Calu3 (cell line): ENCODE measurements at regions not wholly inside any gene's neighbourhood (a gene's known extent, or its start where the extent isn't known, plus 50 kb on each side); places are given as distances from the start of the nearest gene placed in this dataset.

Experiments used
- BruUV-seq: library from RNA; stranded (reverse); fragments of 400-500 nt; replicated peaks from 2 replicates; lab custom pipeline; 2021; lab: Mats Ljungman, UMichigan
- CTCF ChIA-PET: fragments of 300-600 bp; sonication (Branson Sonifier 250); formaldehyde crosslinking; loops from one replicate; lab custom pipeline; 2022; ENCODE audit warnings: antibody characterized with exemption; lab: Charles Lee
- DNase-seq: peaks from one replicate; pipeline ENCODE4 v3.0.0; 2022
- H3K27ac Mint-ChIP-seq: one replicate; pipeline ENCODE4 v1.8.0; 2022; ENCODE audit warnings: mixed read lengths; ENCODE audit not compliant: unreplicated experiment
- H3K27me3 Mint-ChIP-seq: one replicate; pipeline ENCODE4 v1.8.0; 2022; ENCODE audit warnings: mixed read lengths; ENCODE audit not compliant: unreplicated experiment
- H3K36me3 Mint-ChIP-seq: one replicate; pipeline ENCODE4 v1.8.0; 2022; ENCODE audit warnings: mild to moderate bottlenecking, moderate library complexity, mixed read lengths; ENCODE audit not compliant: insufficient read depth, unreplicated experiment
- H3K4me1 Mint-ChIP-seq: one replicate; pipeline ENCODE4 v1.8.0; 2022; ENCODE audit warnings: mild to moderate bottlenecking, low read depth, mixed read lengths; ENCODE audit not compliant: unreplicated experiment
- H3K4me3 Mint-ChIP-seq: one replicate; pipeline ENCODE4 v1.8.0; 2022; ENCODE audit warnings: mild to moderate bottlenecking, low read depth, moderate library complexity, mixed read lengths; ENCODE audit not compliant: unreplicated experiment
- H3K9me3 Mint-ChIP-seq: one replicate; pipeline ENCODE4 v1.8.0; 2022; ENCODE audit warnings: low read depth, mixed read lengths; ENCODE audit not compliant: unreplicated experiment
- intact Hi-C: fragments of 100-400 bp; cut with micrococcal nuclease; formaldehyde crosslinking; loops from one replicate; pipeline ENCODE4 v1.10.0; 2022; ENCODE audit not compliant: unreplicated experiment
- TF ChIP-seq, protein P1 (sequence below): fragments of 200-600 bp; IDR thresholded peaks from one replicate; pipeline ENCODE4 v1.8.0; 2022; ENCODE audit warnings: antibody characterized with exemption; ENCODE audit not compliant: unreplicated experiment

DNA sequence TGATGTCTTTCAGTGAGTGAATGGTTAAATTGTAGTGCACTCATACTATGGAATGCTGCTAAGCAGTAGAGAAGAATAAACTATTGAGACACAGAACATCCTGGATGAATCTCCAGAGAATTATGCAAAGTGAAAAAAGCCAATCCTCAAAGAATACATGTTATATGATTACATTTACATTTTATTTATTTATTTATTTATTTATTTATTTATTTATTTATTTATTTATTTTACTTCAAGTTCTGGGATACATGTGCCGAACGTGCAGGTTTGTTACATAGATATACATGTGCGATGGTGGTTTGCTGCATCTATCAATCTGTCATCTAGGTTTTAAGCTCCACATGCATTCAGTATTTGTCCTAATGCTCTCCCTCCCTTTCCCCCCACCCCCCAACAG, 175.8 kb upstream of the VGLL2 start:
- intact Hi-C loops, result no loop called here
- peaks cover 4% of the 10 kb centered on the region for H3K9me3 Mint-ChIP-seq
- no peaks in the 10 kb centered on the region for H3K36me3 Mint-ChIP-seq
- no peak for DNase-seq
- TF ChIP-seq, protein P1, sequence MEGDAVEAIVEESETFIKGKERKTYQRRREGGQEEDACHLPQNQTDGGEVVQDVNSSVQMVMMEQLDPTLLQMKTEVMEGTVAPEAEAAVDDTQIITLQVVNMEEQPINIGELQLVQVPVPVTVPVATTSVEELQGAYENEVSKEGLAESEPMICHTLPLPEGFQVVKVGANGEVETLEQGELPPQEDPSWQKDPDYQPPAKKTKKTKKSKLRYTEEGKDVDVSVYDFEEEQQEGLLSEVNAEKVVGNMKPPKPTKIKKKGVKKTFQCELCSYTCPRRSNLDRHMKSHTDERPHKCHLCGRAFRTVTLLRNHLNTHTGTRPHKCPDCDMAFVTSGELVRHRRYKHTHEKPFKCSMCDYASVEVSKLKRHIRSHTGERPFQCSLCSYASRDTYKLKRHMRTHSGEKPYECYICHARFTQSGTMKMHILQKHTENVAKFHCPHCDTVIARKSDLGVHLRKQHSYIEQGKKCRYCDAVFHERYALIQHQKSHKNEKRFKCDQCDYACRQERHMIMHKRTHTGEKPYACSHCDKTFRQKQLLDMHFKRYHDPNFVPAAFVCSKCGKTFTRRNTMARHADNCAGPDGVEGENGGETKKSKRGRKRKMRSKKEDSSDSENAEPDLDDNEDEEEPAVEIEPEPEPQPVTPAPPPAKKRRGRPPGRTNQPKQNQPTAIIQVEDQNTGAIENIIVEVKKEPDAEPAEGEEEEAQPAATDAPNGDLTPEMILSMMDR, result no peak
- H3K27me3 Mint-ChIP-seq, result no peaks in the 10 kb centered on the region
- H3K27ac Mint-ChIP-seq, result no peak overlapping the region
- H3K4me1 Mint-ChIP-seq, result no peaks in the 10 kb centered on the region
- H3K4me3 Mint-ChIP-seq, result no peak overlapping the region
- no TSS peak for BruUV-seq
- CTCF ChIA-PET, result no interaction called here

DNA sequence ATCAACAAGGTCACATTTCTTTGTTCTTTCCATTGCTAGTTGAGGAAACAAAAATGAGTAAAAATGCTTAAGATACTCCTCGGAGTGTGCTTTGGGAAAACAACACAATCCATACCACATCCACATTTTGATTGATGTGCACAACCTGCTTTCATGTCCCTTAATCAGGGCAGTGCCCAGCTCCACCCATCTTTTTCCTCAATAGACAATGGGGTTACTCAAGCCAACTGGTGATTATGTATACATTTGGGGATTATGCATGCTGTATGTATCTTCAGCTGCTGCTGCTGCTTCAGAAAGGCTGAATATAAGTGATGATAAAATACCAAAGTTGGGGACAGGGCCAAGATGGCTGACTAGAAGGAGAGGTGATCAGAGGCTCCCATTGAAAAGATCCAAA, 155.2 kb upstream of the VGLL2 start:
- Mint-ChIP-seq H3K4me3 (no peak overlapping the region), H3K27ac (no peak overlapping the region), H3K9me3 (peaks cover 3% of the 10 kb centered on the region), H3K27me3 (peaks cover 8% of the 10 kb centered on the region), H3K4me1 (no peaks in the 10 kb centered on the region), H3K36me3 (no peaks in the 10 kb centered on the region)
- DNase-seq, result no peak
- no TSS peak for BruUV-seq
- TF ChIP-seq, protein P1, result no peak
- CTCF ChIA-PET, result no interaction called here
- intact Hi-C loops, result no loop called here

DNA sequence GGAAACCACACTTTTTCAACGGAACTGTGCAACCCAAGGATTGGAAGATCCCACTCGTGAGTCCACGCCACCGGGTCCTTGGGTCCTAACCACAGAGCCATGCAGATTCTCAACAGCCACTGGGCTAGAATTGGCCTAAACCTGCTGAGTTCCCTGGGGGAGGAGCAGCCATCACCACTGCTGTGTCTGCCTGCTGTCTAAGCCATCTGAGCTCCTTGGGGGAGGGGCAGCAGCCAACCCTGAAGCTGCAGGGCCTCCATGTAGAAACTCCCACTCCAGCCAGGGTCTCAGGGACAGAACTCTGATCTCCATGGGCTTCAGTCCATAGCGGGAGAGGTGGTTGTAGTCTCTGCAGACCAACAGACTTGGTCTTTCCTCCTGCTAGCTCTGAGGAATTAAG, 154.6 kb upstream of the VGLL2 start:
- CTCF ChIA-PET, result no interaction called here
- no peak overlapping the region for H3K4me3 Mint-ChIP-seq
- intact Hi-C loops, result no loop called here
- peaks cover 3% of the 10 kb centered on the region for H3K9me3 Mint-ChIP-seq
- no peak for DNase-seq
- H3K4me1 Mint-ChIP-seq, result no peaks in the 10 kb centered on the region
- H3K27ac Mint-ChIP-seq, result no peak overlapping the region
- no peaks in the 10 kb centered on the region for H3K36me3 Mint-ChIP-seq
- no TSS peak for BruUV-seq
- TF ChIP-seq, protein P1, result no peak
- H3K27me3 Mint-ChIP-seq, result peaks cover 8% of the 10 kb centered on the region

DNA sequence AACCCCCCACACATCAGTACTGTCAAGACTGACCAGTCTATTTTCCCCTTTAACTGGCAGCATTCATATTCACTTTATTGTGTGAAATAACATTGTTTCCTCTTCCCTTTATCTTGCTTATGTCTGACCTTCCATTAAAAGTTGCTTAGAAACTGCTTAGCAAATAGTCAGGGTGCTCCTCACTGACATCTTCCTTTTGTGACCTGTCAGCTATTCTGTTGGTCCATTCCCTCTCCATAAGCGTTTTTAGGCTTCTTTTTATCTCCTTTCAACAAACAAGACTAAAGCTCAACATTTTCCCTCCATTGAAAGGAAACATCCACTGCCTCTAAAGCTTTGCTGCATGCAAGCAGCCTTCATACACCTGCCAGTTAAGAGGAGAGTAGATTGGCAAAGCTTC, 147.7 kb upstream of the VGLL2 start:
- no peaks in the 10 kb centered on the region for H3K4me1 Mint-ChIP-seq
- CTCF ChIA-PET, result interaction anchor here (1.0 kb wide), 1 partner anchor 40 kb away, joined by 3 read pairs; no protein-coding TSS in a partner anchor
- H3K27me3 Mint-ChIP-seq, result no peaks in the 10 kb centered on the region
- BruUV-seq, result no TSS peak
- no peaks in the 10 kb centered on the region for H3K9me3 Mint-ChIP-seq
- TF ChIP-seq, protein P1, result no peak
- H3K36me3 Mint-ChIP-seq, result no peaks in the 10 kb centered on the region
- H3K27ac Mint-ChIP-seq, result no peak overlapping the region
- DNase-seq, result no peak
- H3K4me3 Mint-ChIP-seq, result no peak overlapping the region
- intact Hi-C loops, result no loop called here
